HG02759 (cell line): ENCODE measurements at regions not wholly inside any gene's neighbourhood (a gene's known extent, or its start where the extent isn't known, plus 50 kb on each side); places are given as distances from the start of the nearest gene placed in this dataset.
"Not testable (repeated sequence)": the region's sequence is repeated elsewhere in the genome, so short reads cannot be mapped to it uniquely, and the experiment has no call there.

Experiments used
- ATAC-seq: cut with Tn5 transposase; IDR thresholded peaks from one replicate; pipeline ENCODE4 v1.9.1; 2021; ENCODE audit warnings: mild to moderate bottlenecking, moderate library complexity; ENCODE audit not compliant: unreplicated experiment

DNA sequence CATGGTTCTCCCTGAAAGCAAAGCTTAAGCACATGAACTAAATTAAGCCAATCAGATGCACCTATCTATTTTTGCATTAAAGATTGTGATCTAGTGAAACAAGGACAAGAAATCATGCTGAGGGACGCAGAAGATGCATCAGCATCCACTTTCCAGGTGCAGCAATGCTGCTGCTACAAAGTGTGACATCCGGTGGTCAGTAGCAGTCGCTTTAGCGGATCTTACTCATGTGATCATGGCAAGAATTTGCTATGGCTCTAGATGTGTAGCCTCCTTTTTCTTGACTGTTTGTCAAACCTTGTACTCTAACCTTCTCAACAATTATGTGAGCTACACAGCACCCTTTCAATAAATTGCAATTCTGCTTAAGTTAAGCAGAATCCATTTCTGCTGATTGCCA, 126.8 kb upstream of the SMLR1 start:
- ATAC-seq = no peak

DNA sequence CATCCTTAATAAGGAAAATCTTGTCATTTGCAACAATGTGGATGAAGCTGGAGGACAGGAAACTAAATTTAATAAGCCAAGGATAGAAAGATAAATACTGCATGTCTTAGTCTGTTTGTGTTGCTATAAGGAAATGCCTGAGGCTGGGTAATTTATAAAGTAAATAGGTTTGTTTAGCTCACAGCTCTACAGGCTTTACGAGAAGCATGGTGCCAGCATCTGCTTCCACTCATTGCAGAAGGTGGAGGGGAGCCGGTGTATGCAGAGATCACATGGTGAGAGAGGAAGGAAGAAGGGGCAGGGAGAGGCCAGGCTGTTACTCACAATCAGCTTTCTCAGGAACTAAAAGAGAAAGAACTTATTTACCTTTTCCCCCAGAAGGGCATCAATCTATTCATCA, 118.9 kb upstream of the SMLR1 start:
- no peak for ATAC-seq

DNA sequence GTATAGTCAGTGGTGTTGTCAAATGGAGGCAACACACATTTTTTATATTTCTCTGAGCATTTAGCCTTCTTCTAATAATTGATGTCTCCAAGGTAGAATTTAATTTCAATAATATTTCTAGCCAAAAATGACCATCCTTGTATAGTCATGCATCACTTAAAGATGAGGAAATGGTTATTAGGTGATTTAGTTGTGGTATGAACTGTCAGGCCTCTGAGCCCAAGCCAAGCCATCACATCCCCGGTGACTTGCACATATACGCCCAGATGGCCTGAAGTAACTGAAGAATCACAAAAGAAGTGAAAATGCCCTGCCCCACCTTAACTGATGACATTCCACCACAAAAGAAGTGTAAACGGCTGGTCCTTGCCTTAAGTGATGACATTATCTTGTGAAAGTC, 115.6 kb upstream of the SMLR1 start:
- not testable (repeated sequence) for ATAC-seq

- no peak for ATAC-seq
Measured at GRCh38 chr6:130713144-130713543, 114.1 kb upstream of the SMLR1 start.

- no peak for ATAC-seq
Measured at GRCh38 chr6:130715058-130715457, 112.1 kb upstream of the SMLR1 start.

GRCh38 chr6:130716466-130716865, 110.7 kb upstream of the SMLR1 start:
- ATAC-seq = no peak

- ATAC-seq = no peak
Measured at GRCh38 chr6:130717657-130718056, 109.5 kb upstream of the SMLR1 start.

GRCh38 chr6:130720076-130720715, 107.0 kb upstream of the SMLR1 start:
- no peak for ATAC-seq

DNA sequence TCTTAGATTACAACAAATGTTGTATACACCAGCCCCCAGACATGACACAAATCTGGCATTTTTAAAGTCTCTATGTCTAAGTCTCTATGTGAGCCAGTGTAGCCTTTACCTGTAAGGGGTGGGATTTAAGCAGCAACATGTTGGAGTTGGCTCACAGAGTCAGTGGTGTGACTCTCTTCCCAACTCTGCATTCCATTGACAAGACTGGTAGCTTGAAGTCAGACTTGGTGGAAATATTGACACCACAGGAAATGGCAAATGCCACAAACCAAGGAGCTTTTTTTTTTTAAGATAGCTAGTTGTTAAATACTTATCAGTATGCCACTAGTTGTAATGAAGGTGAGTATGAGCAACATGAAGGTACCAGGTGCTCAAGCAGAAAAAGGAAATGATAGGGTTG, 103.1 kb upstream of the SMLR1 start:
- ATAC-seq = no peak

DNA sequence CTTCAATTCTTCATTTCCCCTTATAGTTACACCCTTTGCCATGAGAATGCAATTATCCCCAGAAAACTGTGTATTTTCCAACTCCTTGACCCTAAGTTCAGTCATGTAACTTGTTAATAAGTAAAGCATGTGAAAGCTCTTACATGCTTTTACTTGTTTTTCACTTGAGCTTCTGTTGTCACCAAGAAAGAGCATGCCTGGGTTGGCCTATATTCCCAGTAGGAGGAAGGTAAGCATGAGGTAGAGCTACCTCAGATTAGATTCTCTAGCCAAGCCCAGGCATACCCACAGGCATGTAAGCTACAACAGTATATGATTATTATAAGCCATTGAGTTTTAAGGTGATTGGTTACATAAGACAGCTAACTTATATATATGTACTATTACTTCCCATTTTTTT, 101.7 kb upstream of the SMLR1 start:
- no peak for ATAC-seq

GRCh38 chr6:130728064-130728463, 99.1 kb upstream of the SMLR1 start:
- ATAC-seq = not testable (repeated sequence)

DNA sequence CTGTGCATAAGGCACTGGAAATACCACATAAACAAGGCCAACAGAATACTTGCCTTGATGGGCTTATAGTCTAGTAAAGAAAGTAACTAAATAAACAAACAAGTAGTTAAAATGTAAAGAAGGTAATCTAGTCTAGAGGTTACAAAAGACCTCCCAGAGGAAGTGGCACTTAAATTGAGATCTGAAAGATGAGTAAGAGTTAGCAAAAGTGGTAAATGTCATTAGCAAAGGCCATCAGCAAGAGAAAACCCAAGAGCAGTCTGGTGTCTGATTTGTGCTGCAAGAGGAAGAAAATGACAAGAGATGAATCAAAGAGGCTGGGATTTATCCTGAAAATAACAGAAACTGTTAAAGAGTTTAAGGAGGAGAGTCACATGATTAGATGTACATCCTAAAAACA, 96.6 kb upstream of the SMLR1 start:
- ATAC-seq = no peak

DNA sequence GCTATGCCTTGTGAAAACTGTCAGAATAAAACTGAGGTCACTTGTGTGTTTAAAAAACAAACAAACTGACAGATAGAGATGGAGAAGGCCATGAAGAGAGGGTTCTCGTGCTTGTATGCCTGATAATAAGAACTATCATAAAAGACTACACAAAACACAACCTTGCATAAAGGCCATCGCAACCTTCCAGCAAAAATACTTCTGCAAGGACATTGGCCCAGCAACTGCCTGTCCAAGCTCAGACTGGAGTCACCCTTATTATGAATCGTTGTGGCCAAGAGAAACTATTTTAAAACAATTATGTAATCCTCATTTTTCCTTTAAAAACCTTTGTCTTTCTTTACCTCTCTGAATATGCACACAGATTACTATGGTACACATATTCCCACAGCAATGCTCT, 93.0 kb upstream of the SMLR1 start:
- ATAC-seq = no peak

DNA sequence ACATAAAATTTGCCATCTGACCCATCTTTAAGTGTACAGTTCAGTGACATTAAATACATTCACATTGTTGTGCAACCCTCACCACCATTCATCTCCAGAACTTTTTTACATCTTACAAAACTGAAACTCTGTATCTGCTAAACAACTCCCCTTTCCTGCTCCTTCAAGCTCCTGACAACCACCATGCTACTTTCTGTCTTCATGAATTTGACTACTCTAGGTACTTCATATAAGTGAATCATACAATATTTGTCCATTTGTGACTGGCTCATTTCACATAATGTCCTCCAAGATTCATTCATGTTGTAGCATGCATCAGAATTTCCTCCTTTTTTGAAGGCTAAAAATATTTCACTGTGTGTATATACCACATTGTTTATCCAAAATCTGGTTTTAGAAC, 86.9 kb upstream of the SMLR1 start:
- no peak for ATAC-seq

- no peak for ATAC-seq
Measured at GRCh38 chr6:130742131-130742681, 85.0 kb upstream of the SMLR1 start.

- no peak for ATAC-seq
Measured at GRCh38 chr6:130743175-130743574, 84.0 kb upstream of the SMLR1 start.

- no peak for ATAC-seq
Measured at GRCh38 chr6:130744576-130745366, 82.4 kb upstream of the SMLR1 start.

- no peak for ATAC-seq
Measured at GRCh38 chr6:130748041-130748440, 79.2 kb upstream of the SMLR1 start.

DNA sequence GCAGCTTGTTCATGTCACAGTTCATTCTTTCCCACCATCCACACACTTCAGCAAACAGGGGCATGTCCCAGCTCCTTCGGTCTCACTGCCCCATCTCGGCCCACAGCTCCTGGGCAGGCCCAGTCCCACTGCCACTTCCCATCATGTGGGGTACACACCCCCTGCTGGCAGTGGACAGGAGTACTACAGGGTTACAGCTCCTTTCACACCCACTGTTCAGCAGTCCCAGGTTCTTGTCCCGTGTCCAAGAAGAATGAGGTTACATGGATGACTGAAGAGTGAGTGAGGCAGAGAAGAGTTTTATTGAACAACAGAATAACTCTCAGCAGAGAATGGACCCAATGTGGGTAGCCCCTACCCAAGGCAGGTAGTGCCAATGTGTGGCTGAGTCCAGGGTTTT, 77.8 kb upstream of the SMLR1 start:
- ATAC-seq = no peak

DNA sequence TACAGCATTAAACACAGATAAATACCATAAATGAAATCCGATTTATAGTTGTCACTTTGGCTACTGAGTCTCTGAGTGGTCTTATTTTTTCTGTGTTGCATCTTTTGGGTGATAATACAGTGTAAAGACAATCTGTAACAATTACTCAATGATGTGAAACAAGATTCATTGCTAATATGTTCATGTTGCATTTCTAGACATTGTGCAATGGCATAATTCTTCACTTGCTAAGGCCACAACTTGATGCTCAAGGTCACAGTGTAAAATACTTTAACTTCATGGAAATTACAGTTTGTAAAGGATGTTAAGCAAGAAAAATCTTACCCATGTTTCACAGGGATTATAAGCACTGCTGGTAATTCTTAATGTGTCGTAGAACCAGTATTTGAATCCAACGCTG, 74.9 kb upstream of the SMLR1 start:
- no peak for ATAC-seq

DNA sequence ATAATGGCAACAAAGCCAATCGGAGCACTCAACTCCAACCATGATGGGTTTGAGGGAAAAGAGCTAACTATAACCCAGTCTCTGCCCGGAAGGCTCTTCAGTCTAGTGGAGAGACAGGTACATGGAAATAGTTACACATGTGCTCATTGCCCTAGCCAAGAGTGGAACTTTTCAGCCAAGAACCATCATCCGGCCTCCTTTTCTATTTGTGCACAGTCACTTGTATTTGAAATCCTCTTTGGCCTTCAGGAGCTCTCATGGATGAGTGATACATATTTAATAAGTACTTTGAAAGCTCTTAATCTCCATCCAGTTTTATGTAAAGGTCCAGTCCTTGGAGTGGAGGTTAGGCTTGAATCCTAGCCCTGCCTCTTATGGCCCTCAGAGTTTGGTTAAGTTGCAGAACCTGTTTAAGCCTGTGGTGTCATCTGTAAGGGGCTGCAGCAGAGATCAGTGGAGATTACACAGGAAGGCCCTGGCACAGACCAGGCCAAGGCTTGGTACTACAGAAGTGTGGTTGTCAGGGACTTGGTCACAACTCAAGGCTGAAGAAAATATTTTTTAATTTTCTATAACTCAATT, 72.3 kb upstream of the SMLR1 start:
- no peak for ATAC-seq
